NCI-H774 (cell line): ENCODE measurements at regions not wholly inside any gene's neighbourhood (a gene's known extent, or its start where the extent isn't known, plus 50 kb on each side); places are given as distances from the start of the nearest gene placed in this dataset.
A peak's percentile ranks its signal among the peaks of the same experiment; 100 is the strongest.
"Not testable (repeated sequence)": the region's sequence is repeated elsewhere in the genome, so short reads cannot be mapped to it uniquely, and the experiment has no call there.

Experiments
- DNase-seq: peaks from one replicate; lab custom pipeline; 2025; lab: John Stamatoyannopoulos, UW

GRCh38 chr6:20263059-20263458 lies 50.8 kb upstream of the MBOAT1 start:
- DNase-seq = no peak

- DNase-seq = no peak
Observed at GRCh38 chr6:20265842-20266241, 53.6 kb upstream of the MBOAT1 start.

- DNase-seq = no peak
Observed at GRCh38 chr6:20266851-20267608, 54.8 kb upstream of the MBOAT1 start.

- no peak for DNase-seq
Observed at GRCh38 chr6:20269181-20269580, 56.9 kb upstream of the MBOAT1 start.

- no peak for DNase-seq
Observed at GRCh38 chr6:20271818-20272217, 59.5 kb upstream of the MBOAT1 start.

- no peak for DNase-seq
Observed at GRCh38 chr6:20274137-20274536, 61.9 kb upstream of the MBOAT1 start.

GRCh38 chr6:20275837-20276236 lies 63.6 kb upstream of the MBOAT1 start:
- not testable (repeated sequence) for DNase-seq

GRCh38 chr6:20277724-20278123 lies 65.5 kb upstream of the MBOAT1 start:
- DNase-seq = not testable (repeated sequence)

GRCh38 chr6:20279051-20279450 lies 66.8 kb upstream of the MBOAT1 start:
- DNase-seq = no peak

- DNase-seq = no peak
Observed at GRCh38 chr6:20279608-20280287, 67.5 kb upstream of the MBOAT1 start.

- no peak for DNase-seq
Observed at GRCh38 chr6:20280288-20280621, 68.0 kb upstream of the MBOAT1 start.

- DNase-seq = no peak
Observed at GRCh38 chr6:20284672-20285071, 72.4 kb upstream of the MBOAT1 start.

GRCh38 chr6:20286968-20287565 lies 74.8 kb upstream of the MBOAT1 start:
- no peak for DNase-seq

GRCh38 chr6:20291764-20292580 lies 79.7 kb upstream of the MBOAT1 start:
- DNase-seq = peak; percentile 46

- DNase-seq = no peak
Observed at GRCh38 chr6:20292905-20293304, 80.6 kb upstream of the MBOAT1 start.

- DNase-seq = no peak
Observed at GRCh38 chr6:20301256-20301655, 89.0 kb upstream of the MBOAT1 start.

- DNase-seq = no peak
Observed at GRCh38 chr6:20302168-20302567, 89.9 kb upstream of the MBOAT1 start.

GRCh38 chr6:20302702-20303251 lies 90.5 kb upstream of the MBOAT1 start:
- no peak for DNase-seq

GRCh38 chr6:20306491-20306890 lies 94.2 kb upstream of the MBOAT1 start:
- DNase-seq = no peak

- no peak for DNase-seq
Observed at GRCh38 chr6:20309186-20309585, 92.5 kb upstream of the E2F3 start.

GRCh38 chr6:20310185-20310584 lies 91.5 kb upstream of the E2F3 start:
- DNase-seq = no peak

- no peak for DNase-seq
Observed at GRCh38 chr6:20312606-20313005, 89.1 kb upstream of the E2F3 start.
